ENCODE measurements at regions not wholly inside any gene's neighbourhood (a gene's known extent, or its start where the extent isn't known, plus 50 kb on each side); places are given as distances from the start of the nearest gene placed in this dataset.

DNA sequence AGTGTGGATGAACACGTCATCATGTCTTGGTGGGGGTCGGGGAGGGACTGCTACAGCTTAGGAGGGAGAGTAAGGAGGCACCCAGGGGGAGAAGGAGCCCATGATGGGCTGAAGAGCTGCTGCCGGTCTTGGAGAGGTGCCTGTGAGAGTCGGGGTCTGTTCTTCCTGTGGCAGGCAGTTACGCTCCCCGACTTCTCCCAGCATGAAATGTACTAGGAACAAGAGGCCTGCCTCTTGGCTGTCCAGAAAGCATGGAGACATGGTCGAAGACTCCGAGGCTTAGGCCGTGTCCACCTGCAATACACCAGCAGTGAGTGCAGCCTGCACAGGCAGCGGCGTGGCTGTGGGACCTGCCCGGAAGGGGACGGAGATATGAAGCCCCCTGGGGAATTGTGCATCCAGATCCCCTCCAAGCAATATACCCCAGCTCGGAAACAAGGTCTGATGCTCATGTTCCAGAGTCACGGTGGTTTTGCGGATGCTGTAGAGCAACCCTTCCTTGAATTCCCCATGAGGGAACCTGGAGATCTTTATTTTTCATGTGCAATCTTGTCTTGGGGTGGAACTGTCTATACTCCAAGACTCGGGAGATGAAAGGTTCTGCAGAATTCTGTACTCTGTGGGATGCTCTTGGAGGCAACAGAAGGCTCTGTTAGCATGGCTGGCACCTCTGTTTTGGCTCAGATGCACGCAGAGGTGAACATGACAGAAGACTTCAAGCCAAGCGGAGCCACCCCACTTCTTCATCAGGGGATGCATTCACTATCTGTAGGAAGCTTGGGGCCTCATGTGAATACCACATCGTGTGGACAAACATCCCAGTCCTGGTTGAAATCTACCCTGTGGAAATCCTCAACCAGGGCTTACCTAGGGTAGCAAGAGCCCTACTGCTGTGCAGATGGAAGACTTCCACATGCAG is 374.9 kb upstream of the IRX4 start:
- H3K4me1 Mint-ChIP-seq, result peaks cover 38% of the 10 kb centered on the region
- no peaks in the 10 kb centered on the region for H3K36me3 ChIP-seq
- no peaks in the 10 kb centered on the region for H3F3A ChIP-seq (ENCODE audit: low read depth)
- H3K4me1 ChIP-seq, result no peaks in the 10 kb centered on the region
- no peak for DNase-seq (ENCODE audit: low spot score)
- no peaks in the 10 kb centered on the region for H3K9me3 Mint-ChIP-seq
- H3K9me3 ChIP-seq (ENCODE audit: low read depth), result no peaks in the 10 kb centered on the region
- peaks cover 15% of the 10 kb centered on the region for H3K27me3 Mint-ChIP-seq (ENCODE audit: insufficient read depth, low read depth)
- H3K79me2 ChIP-seq (ENCODE audit: low read depth), result no peaks in the 10 kb centered on the region
- no peaks in the 10 kb centered on the region for H3K36me3 Mint-ChIP-seq
- H3K9ac ChIP-seq, result no peak overlapping the region
- H3K4me3 ChIP-seq, result no peak overlapping the region
- H3K27ac Mint-ChIP-seq, result no peak overlapping the region
- no peak overlapping the region for H3K4me3 Mint-ChIP-seq
- no peaks in the 10 kb centered on the region for H4K20me1 ChIP-seq (ENCODE audit: low read depth)
- H3K27me3 ChIP-seq, result no peaks in the 10 kb centered on the region
- H3K4me2 ChIP-seq, result no peak overlapping the region
- H3K27ac ChIP-seq, result no peak overlapping the region
- TF ChIP-seq EZH2phosphoT487 (IDR thresholded peaks at IDR 0.05) (no peak), EZH2 (IDR thresholded peaks at IDR 0.05) (no peak)
- TF ChIP-seq, protein P1, sequence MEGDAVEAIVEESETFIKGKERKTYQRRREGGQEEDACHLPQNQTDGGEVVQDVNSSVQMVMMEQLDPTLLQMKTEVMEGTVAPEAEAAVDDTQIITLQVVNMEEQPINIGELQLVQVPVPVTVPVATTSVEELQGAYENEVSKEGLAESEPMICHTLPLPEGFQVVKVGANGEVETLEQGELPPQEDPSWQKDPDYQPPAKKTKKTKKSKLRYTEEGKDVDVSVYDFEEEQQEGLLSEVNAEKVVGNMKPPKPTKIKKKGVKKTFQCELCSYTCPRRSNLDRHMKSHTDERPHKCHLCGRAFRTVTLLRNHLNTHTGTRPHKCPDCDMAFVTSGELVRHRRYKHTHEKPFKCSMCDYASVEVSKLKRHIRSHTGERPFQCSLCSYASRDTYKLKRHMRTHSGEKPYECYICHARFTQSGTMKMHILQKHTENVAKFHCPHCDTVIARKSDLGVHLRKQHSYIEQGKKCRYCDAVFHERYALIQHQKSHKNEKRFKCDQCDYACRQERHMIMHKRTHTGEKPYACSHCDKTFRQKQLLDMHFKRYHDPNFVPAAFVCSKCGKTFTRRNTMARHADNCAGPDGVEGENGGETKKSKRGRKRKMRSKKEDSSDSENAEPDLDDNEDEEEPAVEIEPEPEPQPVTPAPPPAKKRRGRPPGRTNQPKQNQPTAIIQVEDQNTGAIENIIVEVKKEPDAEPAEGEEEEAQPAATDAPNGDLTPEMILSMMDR (IDR thresholded peaks at IDR 0.05), result no peak
- no peak overlapping the region for H2AFZ ChIP-seq (replicated peaks)

DNA sequence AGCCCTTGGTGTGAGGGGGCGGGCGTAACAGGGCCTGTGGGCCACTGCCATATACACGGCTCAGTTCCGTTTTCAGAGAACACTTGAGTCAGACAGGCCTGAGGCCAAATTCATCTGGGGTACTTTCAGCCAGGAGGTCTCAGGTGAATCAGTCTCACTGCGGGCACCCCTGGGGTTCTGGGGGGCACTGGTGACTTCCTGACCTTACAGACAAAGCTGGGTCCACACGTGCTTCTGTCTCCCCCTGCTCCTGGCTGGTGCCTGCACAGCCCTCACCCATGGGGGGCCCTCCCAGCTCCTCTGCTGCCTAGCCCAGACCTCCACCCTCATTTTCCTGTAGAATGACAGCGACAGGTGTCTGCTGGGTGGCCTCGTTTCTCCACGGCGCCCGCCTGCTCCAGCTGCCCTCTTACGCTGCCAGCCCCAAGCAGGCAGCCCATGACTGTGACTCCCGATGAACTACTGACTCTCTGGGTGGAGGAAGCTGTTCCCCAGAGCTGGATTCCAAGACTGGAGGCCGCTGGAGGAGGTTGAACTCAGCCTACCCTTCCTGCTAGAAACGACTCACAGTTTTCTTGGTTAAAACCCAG is 374.1 kb upstream of the IRX4 start:
- peaks cover 37% of the 10 kb centered on the region for H3K4me1 Mint-ChIP-seq
- no peaks in the 10 kb centered on the region for H3F3A ChIP-seq (ENCODE audit: low read depth)
- H3K4me3 ChIP-seq, result no peak overlapping the region
- H3K27me3 Mint-ChIP-seq (ENCODE audit: insufficient read depth, low read depth), result peaks cover 14% of the 10 kb centered on the region
- no peaks in the 10 kb centered on the region for H3K9me3 Mint-ChIP-seq
- no peak overlapping the region for H3K4me2 ChIP-seq
- H3K36me3 Mint-ChIP-seq, result no peaks in the 10 kb centered on the region
- no peak overlapping the region for H3K27ac Mint-ChIP-seq
- no peaks in the 10 kb centered on the region for H3K4me1 ChIP-seq
- H3K9ac ChIP-seq, result no peak overlapping the region
- no peaks in the 10 kb centered on the region for H3K36me3 ChIP-seq
- no peak overlapping the region for H2AFZ ChIP-seq (replicated peaks)
- H3K79me2 ChIP-seq (ENCODE audit: low read depth), result no peaks in the 10 kb centered on the region
- H3K4me3 Mint-ChIP-seq, result no peak overlapping the region
- no peak for DNase-seq (ENCODE audit: low spot score)
- no peaks in the 10 kb centered on the region for H3K27me3 ChIP-seq
- TF ChIP-seq EZH2phosphoT487 (IDR thresholded peaks at IDR 0.05) (no peak), EZH2 (IDR thresholded peaks at IDR 0.05) (no peak)
- TF ChIP-seq, protein P1 (IDR thresholded peaks at IDR 0.05), result no peak
- no peaks in the 10 kb centered on the region for H4K20me1 ChIP-seq (ENCODE audit: low read depth)
- no peaks in the 10 kb centered on the region for H3K9me3 ChIP-seq (ENCODE audit: low read depth)
- H3K27ac ChIP-seq, result no peak overlapping the region

DNA sequence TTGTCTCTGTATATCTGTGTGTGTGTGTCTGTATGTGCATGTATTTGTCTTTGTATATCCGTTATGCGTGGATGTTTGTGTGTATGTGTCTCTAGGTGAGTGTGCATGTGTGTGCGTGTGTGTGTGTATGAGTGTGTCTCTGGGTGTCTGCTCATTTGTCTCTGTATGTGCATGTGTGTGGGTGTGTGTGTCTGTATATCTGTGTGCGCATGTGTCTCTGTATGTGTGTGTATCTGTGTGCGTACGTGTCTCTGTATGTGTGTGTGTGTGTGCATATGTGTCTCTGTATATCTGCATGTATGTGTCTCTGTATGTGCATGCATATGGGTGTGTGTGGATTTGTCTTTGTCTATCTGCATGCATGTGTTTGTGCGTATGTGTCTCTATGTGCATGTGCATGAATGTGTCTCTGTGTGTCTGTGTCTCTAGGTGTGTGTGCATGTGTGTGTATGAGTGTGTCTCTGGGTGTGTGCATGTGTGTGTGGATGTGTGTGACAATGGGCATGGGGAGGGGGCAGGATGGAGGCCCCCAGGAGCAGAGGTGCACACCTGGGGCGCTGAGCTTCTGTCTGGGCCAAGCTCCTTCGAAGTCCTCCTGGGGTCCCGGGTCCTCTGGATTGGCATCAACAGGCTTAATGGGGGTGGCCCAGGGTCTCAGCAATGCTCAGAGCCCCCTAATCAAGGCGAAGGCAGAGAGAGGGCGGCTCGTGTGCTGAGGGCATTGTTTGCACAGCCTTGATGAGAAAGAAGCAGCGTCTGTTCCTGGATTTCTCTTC is 373.4 kb upstream of the IRX4 start:
- TF ChIP-seq, protein P1 (IDR thresholded peaks at IDR 0.05), result no peak
- no peak for TF ChIP-seq EZH2phosphoT487 (IDR thresholded peaks at IDR 0.05)
- no peak for TF ChIP-seq EZH2 (IDR thresholded peaks at IDR 0.05)
- Mint-ChIP-seq H3K4me1 (peaks cover 37% of the 10 kb centered on the region), H3K36me3 (no peaks in the 10 kb centered on the region), H3K9me3 (no peaks in the 10 kb centered on the region), H3K27ac (peak overlapping the region; percentile 59), H3K4me3 (no peak overlapping the region), H3K27me3 (ENCODE audit: insufficient read depth, low read depth) (peaks cover 14% of the 10 kb centered on the region)
- Histone ChIP-seq H3F3A (ENCODE audit: low read depth) (no peaks in the 10 kb centered on the region), H3K27me3 (no peaks in the 10 kb centered on the region), H3K4me3 (no peak overlapping the region), H3K9me3 (ENCODE audit: low read depth) (no peaks in the 10 kb centered on the region), H3K79me2 (ENCODE audit: low read depth) (no peaks in the 10 kb centered on the region), H4K20me1 (ENCODE audit: low read depth) (no peaks in the 10 kb centered on the region), H2AFZ (replicated peaks) (no peak overlapping the region), H3K9ac (no peak overlapping the region), H3K4me1 (no peaks in the 10 kb centered on the region), H3K36me3 (no peaks in the 10 kb centered on the region), H3K27ac (no peak overlapping the region), H3K4me2 (no peak overlapping the region)
- no peak for DNase-seq (ENCODE audit: low spot score)

All from neural progenitor cell (in vitro differentiated cells).